GM19023 (cell line): ENCODE measurements at regions not wholly inside any gene's neighbourhood (a gene's known extent, or its start where the extent isn't known, plus 50 kb on each side); places are given as distances from the start of the nearest gene placed in this dataset.
"Not testable (repeated sequence)": the region's sequence is repeated elsewhere in the genome, so short reads cannot be mapped to it uniquely, and the experiment has no call there.

Experiments used
- ATAC-seq: cut with Tn5 transposase; IDR thresholded peaks from one replicate; pipeline ENCODE4 v1.9.1; 2021; ENCODE audit warnings: mild to moderate bottlenecking, moderate library complexity; ENCODE audit not compliant: unreplicated experiment

DNA sequence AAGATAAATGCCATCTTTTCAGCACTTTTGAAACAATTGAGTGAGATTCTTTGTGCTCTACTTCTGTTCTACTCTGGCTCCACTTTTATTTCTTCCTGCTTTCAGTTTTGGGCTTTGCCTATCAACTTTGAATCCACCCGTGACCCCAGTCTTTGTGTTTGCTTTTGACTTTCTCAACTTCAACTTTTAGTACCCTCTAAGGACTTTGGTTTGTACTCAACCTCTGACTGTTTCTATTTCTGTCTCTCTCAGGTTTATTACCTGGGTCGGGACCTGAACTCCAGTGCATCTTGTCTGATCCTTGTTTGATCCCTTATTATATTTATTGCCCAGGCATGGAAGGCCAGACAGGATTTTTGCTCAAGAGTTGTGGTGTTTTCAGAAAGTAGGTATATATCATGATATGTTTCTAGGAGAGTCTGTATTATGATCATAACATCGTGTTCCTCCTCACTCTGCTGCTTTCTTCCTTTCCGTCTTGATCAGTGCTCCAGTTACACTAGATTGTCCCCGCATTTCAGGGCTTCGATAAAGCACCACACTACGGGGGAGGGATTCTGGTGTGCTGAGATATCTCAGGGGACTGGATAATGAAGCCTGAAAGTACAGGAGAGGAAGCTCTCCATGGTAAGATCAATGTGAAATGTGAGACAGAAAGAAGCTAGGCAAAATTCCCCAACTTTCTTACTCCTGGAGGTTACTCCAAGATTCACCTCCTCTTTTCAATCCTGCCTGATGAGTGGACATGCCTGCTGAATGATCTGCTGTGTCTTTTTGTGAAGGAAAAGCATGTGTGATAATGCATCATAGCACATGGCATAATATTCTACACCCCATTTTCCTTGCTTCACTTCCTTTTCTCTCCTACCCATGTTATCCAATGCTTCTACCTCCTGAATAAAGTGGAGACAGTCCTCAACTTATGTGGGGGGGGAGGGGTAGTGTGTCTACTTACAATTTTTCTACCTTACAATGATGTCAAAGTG lies 155.5 kb upstream of the GRIN3A start:
- ATAC-seq: no peak

- ATAC-seq: no peak
Observed at GRCh38 chr9:101881508-101881907, 143.1 kb upstream of the GRIN3A start.

- no peak for ATAC-seq
Observed at GRCh38 chr9:101880846-101881245, 142.4 kb upstream of the GRIN3A start.

GRCh38 chr9:101878734-101879133 lies 140.3 kb upstream of the GRIN3A start:
- no peak for ATAC-seq

- ATAC-seq: no peak
Observed at GRCh38 chr9:101877439-101877838, 139.0 kb upstream of the GRIN3A start.

DNA sequence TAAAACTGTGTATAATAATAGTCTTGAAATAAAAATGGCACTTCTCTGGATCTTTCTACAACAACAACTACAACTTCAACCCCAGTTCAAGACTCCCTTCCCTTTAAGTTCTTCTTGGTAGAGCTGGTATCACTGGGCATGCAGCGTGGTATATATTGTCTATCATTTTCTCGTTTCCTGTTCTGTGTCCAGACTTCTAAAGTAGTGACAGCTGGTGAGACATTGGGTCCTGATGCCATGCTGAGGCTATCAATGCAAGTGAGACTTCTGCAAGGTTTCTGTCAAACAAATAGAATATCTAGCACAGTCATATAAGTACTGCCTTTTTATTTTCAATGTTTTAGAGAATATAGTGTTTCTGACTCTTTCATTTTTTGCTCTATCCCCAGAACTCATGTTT lies 123.0 kb upstream of the GRIN3A start:
- no peak for ATAC-seq

- ATAC-seq: no peak
Observed at GRCh38 chr9:101860920-101861319, 122.5 kb upstream of the GRIN3A start.

DNA sequence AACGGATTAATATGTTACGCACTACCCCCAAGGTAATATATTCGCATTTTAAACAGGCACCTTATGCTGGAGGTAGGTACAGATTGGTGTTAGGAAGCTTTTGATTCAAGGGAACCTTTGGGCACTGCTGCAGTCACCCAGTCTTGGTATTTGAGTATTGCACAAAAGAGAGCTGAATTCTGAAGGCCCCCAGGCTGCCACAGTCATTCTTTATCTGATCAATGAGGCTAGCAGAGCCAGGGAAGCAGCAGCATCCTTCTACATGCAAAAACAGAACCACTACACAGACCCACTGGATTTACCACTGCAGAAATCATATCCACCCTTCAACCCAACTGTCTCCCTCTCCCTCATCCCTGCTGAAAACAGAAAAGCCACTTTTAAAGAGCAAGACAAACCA lies 121.2 kb upstream of the GRIN3A start:
- no peak for ATAC-seq

- no peak for ATAC-seq
Observed at GRCh38 chr9:101858026-101858425, 119.6 kb upstream of the GRIN3A start.

DNA sequence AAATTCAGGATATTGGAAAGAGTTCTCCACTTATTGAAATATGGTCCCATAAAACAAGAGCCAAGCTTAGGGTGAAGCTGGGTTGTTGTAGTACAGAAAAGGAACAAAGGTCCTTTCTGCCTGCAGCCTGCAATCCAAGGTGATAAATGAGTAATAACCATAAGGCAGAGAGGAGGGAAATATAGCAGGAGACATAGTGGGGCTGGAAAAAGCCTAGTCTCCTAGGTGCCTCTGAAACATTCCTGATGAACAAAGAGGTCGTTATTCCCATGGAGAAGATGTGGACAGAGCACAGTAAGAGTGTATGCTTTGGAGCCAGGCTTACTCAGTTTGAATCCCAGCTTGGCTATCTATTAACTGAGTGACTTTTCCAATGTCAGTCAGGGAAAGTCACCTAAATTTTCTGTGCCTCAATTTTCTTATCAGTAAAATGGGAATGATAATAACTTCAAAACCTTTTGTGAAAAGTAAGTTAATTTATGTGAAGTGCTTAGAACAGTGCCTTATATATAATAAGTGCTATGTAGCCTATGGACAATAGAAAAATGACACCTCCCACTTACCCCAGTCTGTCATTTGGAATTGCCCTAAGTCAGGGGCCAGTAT lies 110.8 kb upstream of the GRIN3A start:
- no peak for ATAC-seq

GRCh38 chr9:101848485-101848919 lies 110.1 kb upstream of the GRIN3A start:
- ATAC-seq: no peak

- ATAC-seq: no peak
Observed at GRCh38 chr9:101846161-101846560, 107.7 kb upstream of the GRIN3A start.

GRCh38 chr9:101840694-101841188 lies 102.3 kb upstream of the GRIN3A start:
- no peak for ATAC-seq

- not testable (repeated sequence) for ATAC-seq
Observed at GRCh38 chr9:101838988-101839387, 100.5 kb upstream of the GRIN3A start.

GRCh38 chr9:101836021-101836420 lies 97.6 kb upstream of the GRIN3A start:
- no peak for ATAC-seq

- ATAC-seq: no peak
Observed at GRCh38 chr9:101832486-101832885, 94.0 kb upstream of the GRIN3A start.

DNA sequence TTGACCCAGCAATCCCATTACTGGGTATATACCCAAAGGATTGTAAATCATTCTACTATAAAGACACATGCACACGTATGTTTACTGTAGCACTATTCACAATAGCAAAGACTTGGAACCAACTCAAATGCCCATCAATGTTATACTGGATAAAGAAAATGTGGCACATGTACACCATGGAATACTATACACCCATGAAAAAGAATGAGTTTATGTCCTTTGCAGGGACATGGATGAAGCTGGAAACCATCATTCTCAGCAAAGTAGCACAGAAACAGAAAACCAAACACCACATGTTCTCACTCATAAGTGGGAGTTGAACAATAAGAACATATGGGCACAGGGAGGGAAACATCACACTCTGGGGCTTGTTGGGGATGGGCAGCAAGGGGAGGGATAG lies 83.0 kb upstream of the GRIN3A start:
- ATAC-seq: not testable (repeated sequence)

GRCh38 chr9:101820983-101821382 lies 82.5 kb upstream of the GRIN3A start:
- ATAC-seq: not testable (repeated sequence)

GRCh38 chr9:101814064-101814463 lies 75.6 kb upstream of the GRIN3A start:
- no peak for ATAC-seq

- ATAC-seq: not testable (repeated sequence)
Observed at GRCh38 chr9:101807879-101808278, 69.4 kb upstream of the GRIN3A start.

DNA sequence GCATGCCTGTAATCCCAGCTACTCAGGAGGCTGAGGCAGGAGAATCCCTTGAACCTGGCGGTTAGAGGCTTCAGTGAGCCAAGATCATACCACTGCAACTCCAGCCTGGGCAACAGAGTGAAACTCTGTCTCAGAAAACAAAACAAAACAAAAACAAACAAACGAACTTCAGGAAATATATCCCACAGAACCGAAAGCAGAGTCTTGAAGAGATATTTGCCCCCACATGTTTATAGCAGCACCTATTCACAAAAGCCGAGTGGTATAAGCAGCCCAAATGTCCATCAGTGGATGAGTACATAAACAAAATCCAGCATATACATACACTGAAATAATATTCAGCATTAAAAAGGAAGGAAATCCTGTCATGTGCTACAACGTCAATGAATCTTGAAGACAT lies 57.6 kb upstream of the GRIN3A start:
- no peak for ATAC-seq

DNA sequence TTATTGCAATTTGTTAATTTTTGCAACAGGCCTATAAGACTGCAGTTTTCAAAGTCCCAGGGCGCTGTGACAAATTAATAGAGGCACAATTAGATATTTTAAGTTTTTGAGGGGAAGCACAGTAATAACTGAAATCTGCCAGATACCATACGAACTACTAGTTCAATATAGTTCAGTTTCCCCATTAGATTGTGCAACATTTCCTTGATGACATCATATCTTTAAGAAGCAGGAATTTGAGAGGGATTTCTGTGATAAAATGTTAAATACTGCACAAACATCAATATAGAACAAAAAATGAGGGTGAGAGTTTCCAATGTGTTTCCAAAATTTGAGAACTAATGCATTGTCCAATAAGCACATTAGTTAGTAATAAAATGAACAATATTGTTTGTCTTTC lies 56.7 kb upstream of the GRIN3A start:
- no peak for ATAC-seq
